ENCODE measurements at regions not wholly inside any gene's neighbourhood (a gene's known extent, or its start where the extent isn't known, plus 50 kb on each side); places are given as distances from the start of the nearest gene placed in this dataset.

- TF ChIP-seq, protein P1, sequence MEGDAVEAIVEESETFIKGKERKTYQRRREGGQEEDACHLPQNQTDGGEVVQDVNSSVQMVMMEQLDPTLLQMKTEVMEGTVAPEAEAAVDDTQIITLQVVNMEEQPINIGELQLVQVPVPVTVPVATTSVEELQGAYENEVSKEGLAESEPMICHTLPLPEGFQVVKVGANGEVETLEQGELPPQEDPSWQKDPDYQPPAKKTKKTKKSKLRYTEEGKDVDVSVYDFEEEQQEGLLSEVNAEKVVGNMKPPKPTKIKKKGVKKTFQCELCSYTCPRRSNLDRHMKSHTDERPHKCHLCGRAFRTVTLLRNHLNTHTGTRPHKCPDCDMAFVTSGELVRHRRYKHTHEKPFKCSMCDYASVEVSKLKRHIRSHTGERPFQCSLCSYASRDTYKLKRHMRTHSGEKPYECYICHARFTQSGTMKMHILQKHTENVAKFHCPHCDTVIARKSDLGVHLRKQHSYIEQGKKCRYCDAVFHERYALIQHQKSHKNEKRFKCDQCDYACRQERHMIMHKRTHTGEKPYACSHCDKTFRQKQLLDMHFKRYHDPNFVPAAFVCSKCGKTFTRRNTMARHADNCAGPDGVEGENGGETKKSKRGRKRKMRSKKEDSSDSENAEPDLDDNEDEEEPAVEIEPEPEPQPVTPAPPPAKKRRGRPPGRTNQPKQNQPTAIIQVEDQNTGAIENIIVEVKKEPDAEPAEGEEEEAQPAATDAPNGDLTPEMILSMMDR (IDR thresholded peaks at IDR 0.05; ENCODE audit: low read depth, low read length, poor library complexity, severe bottlenecking): no peak
- no peak for TF ChIP-seq EZH2phosphoT487 (IDR thresholded peaks at IDR 0.05; ENCODE audit: borderline replicate concordance, low read length)
These were observed 209.1 kb upstream of the JARID2 start for GRCh38 chr6:15036690-15037245.
